ENCODE measurements at regions not wholly inside any gene's neighbourhood (a gene's known extent, or its start where the extent isn't known, plus 50 kb on each side); places are given as distances from the start of the nearest gene placed in this dataset.
"Not testable (repeated sequence)": the region's sequence is repeated elsewhere in the genome, so short reads cannot be mapped to it uniquely, and the experiment has no call there.

DNA sequence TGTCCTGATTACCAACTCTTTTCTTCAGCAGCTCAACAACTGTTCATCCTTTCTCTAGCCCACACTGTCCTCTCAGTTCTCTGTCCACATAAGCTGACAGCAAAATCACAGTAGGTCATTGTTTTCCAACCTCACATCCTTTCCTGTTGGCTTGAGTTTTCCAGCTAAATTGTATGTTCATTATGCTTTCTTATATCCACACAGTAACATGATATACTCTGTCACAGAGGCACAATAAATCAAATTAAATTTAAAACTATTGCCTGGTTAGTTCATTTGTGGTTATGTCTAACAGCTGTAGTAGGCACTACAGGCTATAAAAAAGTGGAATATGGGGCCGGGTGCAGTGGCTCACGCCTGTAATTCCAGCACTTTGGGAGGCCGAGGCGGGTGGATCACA, 179.9 kb downstream of the ETAA1 start:
- Histone ChIP-seq H3K27ac (no peak overlapping the region), H3K4me1 (no peaks in the 10 kb centered on the region), H3K4me3 (no peak overlapping the region), H3K27me3 (no peaks in the 10 kb centered on the region), H3K36me3 (no peaks in the 10 kb centered on the region), H3K9me3 (no peaks in the 10 kb centered on the region)
- no peak for DNase-seq
- TF ChIP-seq, protein P1, sequence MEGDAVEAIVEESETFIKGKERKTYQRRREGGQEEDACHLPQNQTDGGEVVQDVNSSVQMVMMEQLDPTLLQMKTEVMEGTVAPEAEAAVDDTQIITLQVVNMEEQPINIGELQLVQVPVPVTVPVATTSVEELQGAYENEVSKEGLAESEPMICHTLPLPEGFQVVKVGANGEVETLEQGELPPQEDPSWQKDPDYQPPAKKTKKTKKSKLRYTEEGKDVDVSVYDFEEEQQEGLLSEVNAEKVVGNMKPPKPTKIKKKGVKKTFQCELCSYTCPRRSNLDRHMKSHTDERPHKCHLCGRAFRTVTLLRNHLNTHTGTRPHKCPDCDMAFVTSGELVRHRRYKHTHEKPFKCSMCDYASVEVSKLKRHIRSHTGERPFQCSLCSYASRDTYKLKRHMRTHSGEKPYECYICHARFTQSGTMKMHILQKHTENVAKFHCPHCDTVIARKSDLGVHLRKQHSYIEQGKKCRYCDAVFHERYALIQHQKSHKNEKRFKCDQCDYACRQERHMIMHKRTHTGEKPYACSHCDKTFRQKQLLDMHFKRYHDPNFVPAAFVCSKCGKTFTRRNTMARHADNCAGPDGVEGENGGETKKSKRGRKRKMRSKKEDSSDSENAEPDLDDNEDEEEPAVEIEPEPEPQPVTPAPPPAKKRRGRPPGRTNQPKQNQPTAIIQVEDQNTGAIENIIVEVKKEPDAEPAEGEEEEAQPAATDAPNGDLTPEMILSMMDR (IDR thresholded peaks at IDR 0.05), result no peak
- no peak for TF ChIP-seq POLR2A (IDR thresholded peaks at IDR 0.05)

DNA sequence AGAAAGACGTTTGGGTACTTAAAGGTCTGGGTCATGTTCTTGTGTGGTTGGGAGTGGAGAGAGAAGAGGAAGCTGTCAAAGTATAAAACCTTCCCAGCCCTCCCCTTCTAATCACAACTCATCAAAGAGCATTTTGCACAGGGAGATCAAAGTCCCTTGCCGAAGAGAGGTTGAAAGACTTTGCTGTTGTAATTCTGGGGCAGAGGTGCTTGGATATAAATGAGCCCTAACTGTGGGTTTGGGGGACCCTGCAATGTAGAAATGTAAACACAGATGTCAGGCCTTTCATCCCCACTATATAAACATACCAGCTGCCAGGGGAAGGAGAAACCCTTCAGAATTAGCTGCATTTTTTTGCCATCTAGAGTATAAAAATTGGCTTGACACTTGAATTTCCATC, 182.1 kb downstream of the ETAA1 start:
- DNase-seq, result no peak
- H3K27me3 ChIP-seq, result no peaks in the 10 kb centered on the region
- H3K27ac ChIP-seq, result no peak overlapping the region

DNA sequence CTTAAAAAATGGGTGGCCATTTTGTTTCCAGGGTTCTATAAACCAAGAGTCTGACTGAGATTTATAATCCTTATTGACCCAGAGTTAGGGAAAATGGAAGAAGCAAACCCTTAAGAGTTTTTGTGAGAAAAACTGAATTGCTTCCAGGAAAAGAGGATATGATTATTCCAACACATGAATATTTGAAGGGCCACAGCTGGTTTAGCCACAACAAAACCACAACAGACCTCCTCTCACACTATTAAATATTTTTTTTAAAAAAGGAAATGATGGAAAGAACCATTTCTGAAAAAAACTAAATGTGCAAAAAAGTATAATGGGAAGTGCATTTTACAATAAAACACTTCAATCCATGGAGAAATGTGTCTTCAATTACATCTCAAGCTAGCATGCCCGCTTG, 182.7 kb downstream of the ETAA1 start:
- H3K27me3 ChIP-seq, result no peaks in the 10 kb centered on the region
- no peaks in the 10 kb centered on the region for H3K36me3 ChIP-seq
- H3K4me1 ChIP-seq, result no peaks in the 10 kb centered on the region
- peaks cover 0 to 7% (median 0%) of the 10 kb centered on the region in 4 donors for H3K9me3 ChIP-seq
- no peak for DNase-seq
- H3K27ac ChIP-seq, result no peak overlapping the region
- H3K4me3 ChIP-seq, result no peak overlapping the region
- no peak for TF ChIP-seq POLR2A (IDR thresholded peaks at IDR 0.05)
- TF ChIP-seq, protein P1 (IDR thresholded peaks at IDR 0.05), result no peak

More for the DNA sequence above, 182.1 kb downstream of the ETAA1 start:
- no peak overlapping the region for H3K4me3 ChIP-seq
- peaks cover 0 to 7% (median 0%) of the 10 kb centered on the region in 4 donors for H3K9me3 ChIP-seq
- H3K4me1 ChIP-seq, result no peaks in the 10 kb centered on the region
- H3K36me3 ChIP-seq, result no peaks in the 10 kb centered on the region
- TF ChIP-seq, protein P1 (IDR thresholded peaks at IDR 0.05), result no peak
- no peak for TF ChIP-seq POLR2A (IDR thresholded peaks at IDR 0.05)

DNA sequence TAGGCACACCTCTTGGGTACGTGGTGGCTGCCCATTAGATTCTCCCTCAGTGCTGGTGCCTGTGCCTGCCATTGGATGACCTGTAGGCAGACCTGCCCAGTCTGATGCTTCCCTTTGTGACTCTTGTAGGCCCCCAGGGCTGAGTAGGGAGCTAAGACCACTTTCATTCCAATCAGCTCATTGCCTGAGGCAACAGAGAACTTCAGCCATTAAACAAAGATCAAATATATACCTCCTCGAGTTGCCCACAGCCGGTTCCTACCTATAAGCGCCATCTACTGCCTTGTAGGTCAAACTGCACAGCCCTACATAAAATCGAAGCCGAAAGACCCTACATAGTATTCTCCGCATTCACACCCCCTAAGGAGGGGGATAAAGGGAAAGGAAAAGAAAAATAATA, 184.6 kb downstream of the ETAA1 start:
- TF ChIP-seq POLR2A (IDR thresholded peaks at IDR 0.05), result no peak
- TF ChIP-seq, protein P1 (IDR thresholded peaks at IDR 0.05), result peak in 2 of 6 experiments; percentile 18 to 28
- no peak for DNase-seq
- Histone ChIP-seq H3K4me3 (no peak overlapping the region), H3K36me3 (no peaks in the 10 kb centered on the region), H3K4me1 (no peaks in the 10 kb centered on the region), H3K9me3 (peaks cover 0 to 7% (median 0%) of the 10 kb centered on the region in 4 donors), H3K27me3 (no peaks in the 10 kb centered on the region), H3K27ac (no peak overlapping the region)

DNA sequence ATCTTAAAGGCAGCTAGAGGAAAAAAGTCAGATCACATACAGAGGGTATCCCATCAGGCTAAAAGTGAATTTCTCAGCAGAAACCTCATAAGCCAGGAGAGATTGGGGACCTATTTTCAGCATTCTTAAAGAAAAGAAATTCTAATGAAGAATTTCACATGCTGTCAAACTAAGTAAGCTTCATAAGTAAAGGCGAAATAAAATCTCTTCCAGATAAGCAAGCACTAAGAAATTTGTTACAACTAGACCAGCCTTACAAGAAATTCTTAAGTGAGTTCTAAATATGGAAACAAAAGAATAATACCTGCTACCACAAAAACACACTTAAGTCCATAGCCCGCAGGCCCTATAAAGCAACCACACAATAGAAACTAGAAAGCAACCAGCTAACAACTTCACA, 186.1 kb downstream of the ETAA1 start:
- no peak for DNase-seq
- Histone ChIP-seq H3K9me3 (peaks cover 0 to 7% (median 0%) of the 10 kb centered on the region in 4 donors), H3K4me1 (no peaks in the 10 kb centered on the region), H3K4me3 (no peak overlapping the region), H3K36me3 (no peaks in the 10 kb centered on the region), H3K27ac (no peak overlapping the region), H3K27me3 (no peaks in the 10 kb centered on the region)
- TF ChIP-seq, protein P1 (IDR thresholded peaks at IDR 0.05), result no peak
- TF ChIP-seq POLR2A (IDR thresholded peaks at IDR 0.05), result no peak

DNA sequence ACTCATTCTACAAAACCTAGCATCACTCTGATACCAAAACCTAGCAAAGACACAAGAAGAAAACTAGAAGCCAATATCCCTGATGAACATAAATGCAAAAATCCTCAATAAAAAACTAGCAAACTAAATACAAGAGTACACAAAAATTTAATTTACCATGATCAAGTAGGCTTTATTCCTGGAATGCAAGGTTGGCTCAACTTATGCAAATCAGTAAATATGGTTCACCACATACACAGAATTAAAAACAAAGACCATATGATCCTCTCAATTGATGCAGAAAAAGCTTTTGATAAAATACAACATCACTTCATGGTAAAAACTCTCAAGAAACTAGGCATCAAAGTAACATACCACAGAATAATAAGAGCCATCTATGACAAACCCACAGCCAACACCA, 188.3 kb downstream of the ETAA1 start:
- H3K9me3 ChIP-seq, result peaks cover 0 to 7% (median 0%) of the 10 kb centered on the region in 4 donors

DNA sequence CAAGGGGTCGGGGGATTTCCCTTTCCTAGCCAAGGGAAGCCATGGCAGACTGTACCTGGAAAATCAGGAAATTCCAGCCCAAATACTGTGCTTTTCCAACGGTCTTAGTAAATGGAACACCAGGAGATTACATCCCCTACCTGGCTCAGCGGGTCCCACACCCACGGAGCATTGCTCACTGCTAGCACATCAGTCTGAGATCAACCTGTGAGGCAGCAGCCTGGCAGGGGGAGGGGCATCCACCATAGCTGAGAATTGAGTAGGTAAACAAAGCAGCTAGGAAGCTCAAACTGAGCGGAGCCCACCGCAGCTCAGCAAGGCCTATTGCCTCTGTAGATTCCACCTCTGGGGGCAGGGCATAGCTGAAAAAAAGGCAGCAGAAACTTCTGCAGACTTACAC, 192.0 kb downstream of the ETAA1 start:
- not testable (repeated sequence) for H3K4me3 ChIP-seq, H3K4me1 ChIP-seq, H3K36me3 ChIP-seq

More for the DNA sequence above, 188.3 kb downstream of the ETAA1 start:
- H3K27me3 ChIP-seq, result no peaks in the 10 kb centered on the region
- no peaks in the 10 kb centered on the region for H3K36me3 ChIP-seq
- H3K4me1 ChIP-seq, result no peaks in the 10 kb centered on the region
- H3K27ac ChIP-seq, result no peak overlapping the region
- no peak overlapping the region for H3K4me3 ChIP-seq
- no peak for DNase-seq
- TF ChIP-seq, protein P1 (IDR thresholded peaks at IDR 0.05), result no peak
- TF ChIP-seq POLR2A (IDR thresholded peaks at IDR 0.05), result no peak

DNA sequence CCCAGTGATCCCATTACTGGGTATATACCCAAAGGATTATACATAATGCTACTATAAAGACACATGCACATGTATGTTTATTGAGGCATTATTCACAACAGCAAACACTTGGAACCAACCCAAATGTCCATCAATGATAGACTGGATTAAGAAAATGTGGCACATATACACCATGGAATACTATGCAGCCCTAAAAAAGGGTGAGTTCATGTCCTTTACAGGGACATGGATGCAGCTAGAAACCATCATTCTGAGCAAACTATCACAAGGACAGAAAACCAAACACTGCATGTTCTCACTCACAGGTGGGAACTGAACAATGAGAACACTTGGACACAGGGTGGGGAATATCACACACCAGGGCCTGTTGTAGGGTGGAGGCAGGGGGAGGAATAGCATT, 197.4 kb downstream of the ETAA1 start:
- not testable (repeated sequence) for H3K27me3 ChIP-seq, H3K9me3 ChIP-seq, H3K27ac ChIP-seq, H3K36me3 ChIP-seq, H3K4me3 ChIP-seq, DNase-seq, H3K4me1 ChIP-seq

More for the DNA sequence above, 192.0 kb downstream of the ETAA1 start:
- H3K9me3 ChIP-seq, DNase-seq, H3K27ac ChIP-seq, H3K27me3 ChIP-seq: not testable (repeated sequence)
